ENCODE measurements at regions not wholly inside any gene's neighbourhood (a gene's known extent, or its start where the extent isn't known, plus 50 kb on each side); places are given as distances from the start of the nearest gene placed in this dataset.

DNA sequence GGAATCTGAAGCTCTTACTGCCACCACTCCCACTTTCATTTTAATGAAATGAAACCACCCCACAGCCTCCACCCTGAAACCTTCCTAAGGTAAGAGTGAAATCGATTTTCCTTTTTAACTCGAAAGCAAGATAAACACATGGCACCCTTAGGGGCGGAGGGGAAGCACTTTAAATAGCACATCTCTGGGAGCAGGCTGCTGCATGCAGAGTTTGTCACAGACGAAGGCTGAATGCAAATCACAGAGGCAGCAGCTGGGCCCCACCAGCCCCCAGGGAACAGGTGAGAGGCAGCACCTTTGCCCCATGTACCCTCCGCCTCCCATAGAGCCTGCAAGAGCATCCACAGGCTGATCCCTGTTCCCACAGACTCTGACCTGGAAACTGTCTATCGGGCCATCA, 60.0 kb upstream of the GRIK3 start:
- ATAC-seq (no peak), DNase-seq (ENCODE audit: low read depth, low spot score) (no peak)
- RAD21 ChIA-PET (ENCODE audit: low non-redundant PET in 1 of 2, low total read pairs in 2 of 2, uncharacterized antibody in 2 of 2, unreplicated experiment in 2 of 2): no interaction called here
- H3K4me1 ChIP-seq (ENCODE audit: control insufficient read depth in 1 of 2, insufficient read depth in 2 of 2, low read length in 2 of 2): peaks cover 0 to 4% of the 10 kb centered on the region in 2 experiments; a peak in 1 of 4 replicates
- POLR2A ChIA-PET: no interaction called here
- intact Hi-C loops (cut with micrococcal nuclease): no loop called here
- no peaks in the 10 kb centered on the region for H3K9me2 ChIP-seq (ENCODE audit: insufficient read depth)
- H3K4me3 ChIP-seq (replicated peaks in 1 of 2; ENCODE audit: low read depth in 1 of 2, low read length in 2 of 2): no peak overlapping the region
- H3K9ac ChIP-seq (ENCODE audit: low read length): no peak overlapping the region
- no peak overlapping the region for H2AFZ ChIP-seq (ENCODE audit: low read depth, low read length, poor library complexity, severe bottlenecking)
- H3K36me3 ChIP-seq (ENCODE audit: control insufficient read depth in 1 of 2, insufficient read depth in 2 of 2, low read length in 2 of 2): no peaks in the 10 kb centered on the region
- no TSS peak for BruUV-seq (replicated peaks)
- no peaks in the 10 kb centered on the region for H3K9me3 ChIP-seq (ENCODE audit: control insufficient read depth in 1 of 2, insufficient read depth in 1 of 2, low read depth in 1 of 2, low read length in 2 of 2)
- no peak overlapping the region for H3K27ac ChIP-seq (ENCODE audit: low read depth, low read length)
- peaks cover 24% of the 10 kb centered on the region; the same call in 1 of the 2 replicates for H3K27me3 ChIP-seq (ENCODE audit: insufficient read depth, low read length)
- CTCF ChIA-PET: no interaction called here
- TF ChIP-seq EGR1 (IDR thresholded peaks at IDR 0.05; ENCODE audit: low read depth): no peak
- H4K20me1 ChIP-seq (ENCODE audit: insufficient read depth): no peaks in the 10 kb centered on the region
- H3K79me2 ChIP-seq (ENCODE audit: insufficient read depth, low read length): no peaks in the 10 kb centered on the region
- no peak overlapping the region for H3K4me2 ChIP-seq (ENCODE audit: low read length)

DNA sequence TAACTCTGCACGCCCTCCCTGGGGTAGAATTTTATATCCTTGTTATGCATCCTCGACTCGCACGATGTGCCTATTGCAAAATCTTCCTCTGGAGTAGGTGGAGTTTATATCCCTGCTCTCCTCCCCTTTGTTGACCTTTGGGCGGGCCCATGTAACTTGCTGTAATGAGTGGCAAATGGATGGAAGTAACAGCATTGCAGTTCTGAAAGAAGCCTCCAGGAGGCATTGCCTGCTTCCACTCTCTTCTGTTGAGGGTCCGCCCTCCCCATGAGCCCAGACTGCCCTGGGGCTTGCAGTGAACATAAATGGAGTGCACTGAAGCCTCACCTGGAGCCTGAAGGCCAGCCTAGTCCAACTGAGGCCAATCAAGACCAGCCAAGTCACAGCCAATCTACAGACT, 62.2 kb upstream of the GRIK3 start:
- Histone ChIP-seq H3K27ac (ENCODE audit: low read depth, low read length) (no peak overlapping the region), H3K9me3 (ENCODE audit: control insufficient read depth in 1 of 2, insufficient read depth in 1 of 2, low read depth in 1 of 2, low read length in 2 of 2) (no peaks in the 10 kb centered on the region), H3K27me3 (ENCODE audit: insufficient read depth, low read length) (peaks cover 24% of the 10 kb centered on the region; the same call in 1 of the 2 replicates), H3K4me3 (replicated peaks in 1 of 2; ENCODE audit: low read depth in 1 of 2, low read length in 2 of 2) (no peak overlapping the region), H3K4me1 (ENCODE audit: control insufficient read depth in 1 of 2, insufficient read depth in 2 of 2, low read length in 2 of 2) (peaks cover 0 to 4% of the 10 kb centered on the region in 2 experiments; a peak in 1 of 4 replicates), H2AFZ (ENCODE audit: low read depth, low read length, poor library complexity, severe bottlenecking) (no peak overlapping the region), H3K79me2 (ENCODE audit: insufficient read depth, low read length) (no peaks in the 10 kb centered on the region), H3K9me2 (ENCODE audit: insufficient read depth) (no peaks in the 10 kb centered on the region), H3K4me2 (ENCODE audit: low read length) (no peak overlapping the region), H4K20me1 (ENCODE audit: insufficient read depth) (no peaks in the 10 kb centered on the region), H3K36me3 (ENCODE audit: control insufficient read depth in 1 of 2, insufficient read depth in 2 of 2, low read length in 2 of 2) (no peaks in the 10 kb centered on the region), H3K9ac (ENCODE audit: low read length) (no peak overlapping the region)
- TF ChIP-seq RAD21 (IDR thresholded peaks at IDR 0.05; ENCODE audit: low read depth) (peak; percentile 46), CBX3 (IDR thresholded peaks at IDR 0.05; ENCODE audit: low read depth) (no peak), ELF1 (IDR thresholded peaks at IDR 0.05; ENCODE audit: borderline replicate concordance, low read depth) (no peak)
- TF ChIP-seq, protein P1, sequence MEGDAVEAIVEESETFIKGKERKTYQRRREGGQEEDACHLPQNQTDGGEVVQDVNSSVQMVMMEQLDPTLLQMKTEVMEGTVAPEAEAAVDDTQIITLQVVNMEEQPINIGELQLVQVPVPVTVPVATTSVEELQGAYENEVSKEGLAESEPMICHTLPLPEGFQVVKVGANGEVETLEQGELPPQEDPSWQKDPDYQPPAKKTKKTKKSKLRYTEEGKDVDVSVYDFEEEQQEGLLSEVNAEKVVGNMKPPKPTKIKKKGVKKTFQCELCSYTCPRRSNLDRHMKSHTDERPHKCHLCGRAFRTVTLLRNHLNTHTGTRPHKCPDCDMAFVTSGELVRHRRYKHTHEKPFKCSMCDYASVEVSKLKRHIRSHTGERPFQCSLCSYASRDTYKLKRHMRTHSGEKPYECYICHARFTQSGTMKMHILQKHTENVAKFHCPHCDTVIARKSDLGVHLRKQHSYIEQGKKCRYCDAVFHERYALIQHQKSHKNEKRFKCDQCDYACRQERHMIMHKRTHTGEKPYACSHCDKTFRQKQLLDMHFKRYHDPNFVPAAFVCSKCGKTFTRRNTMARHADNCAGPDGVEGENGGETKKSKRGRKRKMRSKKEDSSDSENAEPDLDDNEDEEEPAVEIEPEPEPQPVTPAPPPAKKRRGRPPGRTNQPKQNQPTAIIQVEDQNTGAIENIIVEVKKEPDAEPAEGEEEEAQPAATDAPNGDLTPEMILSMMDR (IDR thresholded peaks at IDR 0.05 in 2 of 3, conservative IDR thresholded peaks at IDR 0.05 in 1 of 3; ENCODE audit: borderline replicate concordance in 1 of 3, insufficient read depth in 1 of 3, low read depth in 2 of 3, low read length in 2 of 3): peak; percentile 14 to 53 (median 50); a peak in 5 of 6 replicates
- POLR2A ChIA-PET: no interaction called here
- CTCF ChIA-PET: no interaction called here
- ATAC-seq: peak; percentile 90
- intact Hi-C loops (cut with micrococcal nuclease): loop anchor here (5.0 kb wide), 1 partner anchor 226 kb away; no protein-coding TSS in a partner anchor
- no TSS peak for BruUV-seq (replicated peaks)
- RAD21 ChIA-PET (ENCODE audit: low non-redundant PET in 1 of 2, low total read pairs in 2 of 2, uncharacterized antibody in 2 of 2, unreplicated experiment in 2 of 2): no interaction called here
- DNase-seq (ENCODE audit: low read depth, low spot score): peak; percentile 16

Measured in HCT116 (cell line).